ENCODE measurements at regions not wholly inside any gene's neighbourhood (a gene's known extent, or its start where the extent isn't known, plus 50 kb on each side); places are given as distances from the start of the nearest gene placed in this dataset.

DNA sequence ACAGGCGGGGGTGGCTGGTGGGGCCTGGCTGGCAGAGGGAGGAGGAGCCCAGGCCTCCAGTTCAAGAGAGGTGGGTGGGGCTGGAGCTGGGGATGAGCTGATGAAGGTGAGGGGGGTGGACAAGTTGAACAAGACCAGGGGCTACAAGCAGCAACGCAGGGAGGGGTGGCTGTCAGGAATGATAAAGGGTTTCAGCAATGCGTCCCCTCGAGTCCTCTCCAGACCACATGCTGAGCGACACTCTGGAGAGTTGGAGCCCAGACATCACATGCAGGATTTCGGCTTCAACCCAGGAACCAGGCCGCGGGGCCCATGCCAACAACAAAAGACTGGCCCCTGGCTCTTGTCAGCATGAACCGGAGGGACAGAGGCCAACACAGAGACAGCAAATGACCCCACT is 480.3 kb downstream of the BRD1 start:
- TF ChIP-seq, protein P1, sequence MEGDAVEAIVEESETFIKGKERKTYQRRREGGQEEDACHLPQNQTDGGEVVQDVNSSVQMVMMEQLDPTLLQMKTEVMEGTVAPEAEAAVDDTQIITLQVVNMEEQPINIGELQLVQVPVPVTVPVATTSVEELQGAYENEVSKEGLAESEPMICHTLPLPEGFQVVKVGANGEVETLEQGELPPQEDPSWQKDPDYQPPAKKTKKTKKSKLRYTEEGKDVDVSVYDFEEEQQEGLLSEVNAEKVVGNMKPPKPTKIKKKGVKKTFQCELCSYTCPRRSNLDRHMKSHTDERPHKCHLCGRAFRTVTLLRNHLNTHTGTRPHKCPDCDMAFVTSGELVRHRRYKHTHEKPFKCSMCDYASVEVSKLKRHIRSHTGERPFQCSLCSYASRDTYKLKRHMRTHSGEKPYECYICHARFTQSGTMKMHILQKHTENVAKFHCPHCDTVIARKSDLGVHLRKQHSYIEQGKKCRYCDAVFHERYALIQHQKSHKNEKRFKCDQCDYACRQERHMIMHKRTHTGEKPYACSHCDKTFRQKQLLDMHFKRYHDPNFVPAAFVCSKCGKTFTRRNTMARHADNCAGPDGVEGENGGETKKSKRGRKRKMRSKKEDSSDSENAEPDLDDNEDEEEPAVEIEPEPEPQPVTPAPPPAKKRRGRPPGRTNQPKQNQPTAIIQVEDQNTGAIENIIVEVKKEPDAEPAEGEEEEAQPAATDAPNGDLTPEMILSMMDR (IDR thresholded peaks at IDR 0.05) = no peak
- TF ChIP-seq POLR2A (IDR thresholded peaks at IDR 0.05) = no peak

Data from heart left ventricle (tissue), 13 donors.